A673 (cell line): ENCODE measurements at regions not wholly inside any gene's neighbourhood (a gene's known extent, or its start where the extent isn't known, plus 50 kb on each side); places are given as distances from the start of the nearest gene placed in this dataset.

ENCODE experiments used
- EZH2 ChIP-seq: fragments of 200-600 bp; sonication (generic); IDR thresholded peaks from 2 replicates; pipeline ENCODE4 v1.6.1; 2017; ENCODE audit warnings: borderline replicate concordance, low read depth, mild to moderate bottlenecking, mixed read lengths, antibody characterized with exemption, low read length; ENCODE audit not compliant: poor library complexity, severe bottlenecking
- TF ChIP-seq, protein P1 (sequence below): fragments of 300-800, 200-600 bp; sonication (generic); conservative IDR thresholded peaks from 2 replicates; pipeline ENCODE4 v1.5.1; 2017; ENCODE audit warnings: low read depth, mild to moderate bottlenecking, antibody characterized with exemption, low read length, moderate library complexity, mixed read lengths

DNA sequence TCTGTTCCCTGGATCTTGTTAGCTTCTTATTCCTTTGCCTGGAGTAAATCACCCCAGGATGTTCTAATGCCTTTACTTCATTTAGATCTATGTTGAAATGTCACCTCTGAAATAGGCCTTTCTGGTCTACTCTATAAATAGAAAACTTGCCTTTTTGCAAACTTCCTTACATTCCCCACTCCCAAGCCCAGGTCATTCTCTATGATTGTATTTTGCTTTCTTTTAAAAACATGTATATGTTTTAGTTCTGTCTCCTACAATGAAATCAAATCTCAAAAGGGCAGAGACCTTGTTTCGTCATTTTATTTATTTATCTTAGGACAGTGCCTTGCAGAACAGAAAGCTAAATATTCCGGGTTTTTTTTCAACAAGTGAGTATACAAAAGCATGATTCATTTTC is 1657.7 kb upstream of the C9orf72 start:
- no peak for TF ChIP-seq EZH2
- TF ChIP-seq, protein P1, sequence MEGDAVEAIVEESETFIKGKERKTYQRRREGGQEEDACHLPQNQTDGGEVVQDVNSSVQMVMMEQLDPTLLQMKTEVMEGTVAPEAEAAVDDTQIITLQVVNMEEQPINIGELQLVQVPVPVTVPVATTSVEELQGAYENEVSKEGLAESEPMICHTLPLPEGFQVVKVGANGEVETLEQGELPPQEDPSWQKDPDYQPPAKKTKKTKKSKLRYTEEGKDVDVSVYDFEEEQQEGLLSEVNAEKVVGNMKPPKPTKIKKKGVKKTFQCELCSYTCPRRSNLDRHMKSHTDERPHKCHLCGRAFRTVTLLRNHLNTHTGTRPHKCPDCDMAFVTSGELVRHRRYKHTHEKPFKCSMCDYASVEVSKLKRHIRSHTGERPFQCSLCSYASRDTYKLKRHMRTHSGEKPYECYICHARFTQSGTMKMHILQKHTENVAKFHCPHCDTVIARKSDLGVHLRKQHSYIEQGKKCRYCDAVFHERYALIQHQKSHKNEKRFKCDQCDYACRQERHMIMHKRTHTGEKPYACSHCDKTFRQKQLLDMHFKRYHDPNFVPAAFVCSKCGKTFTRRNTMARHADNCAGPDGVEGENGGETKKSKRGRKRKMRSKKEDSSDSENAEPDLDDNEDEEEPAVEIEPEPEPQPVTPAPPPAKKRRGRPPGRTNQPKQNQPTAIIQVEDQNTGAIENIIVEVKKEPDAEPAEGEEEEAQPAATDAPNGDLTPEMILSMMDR, result no peak
